Gastroesophageal sphincter (tissue), 3 donors: ENCODE measurements at regions not wholly inside any gene's neighbourhood (a gene's known extent, or its start where the extent isn't known, plus 50 kb on each side); places are given as distances from the start of the nearest gene placed in this dataset.

ENCODE experiments used
- CTCF ChIP-seq, 4 experiments: fragments of 200-600 bp in 2 of 4; fragments of 450-650 bp in 2 of 4; sonication (generic) in 1 of 4; IDR thresholded peaks; one replicate each; pipeline ENCODE4 v1.5.1; 2017 to 2019; ENCODE audit warnings: antibody characterized with exemption in 4 of 4, mild to moderate bottlenecking in 2 of 4, moderate library complexity in 2 of 4
- EP300 ChIP-seq: sonication (generic); formaldehyde crosslinking; IDR thresholded peaks from one replicate; pipeline ENCODE4 v1.6.1; 2017; ENCODE audit warnings: antibody characterized with exemption, mild to moderate bottlenecking
- POLR2A ChIP-seq, 2 donors: fragments of 450-650 bp; IDR thresholded peaks; one replicate each; pipeline ENCODE4 v1.6.1; 2017; ENCODE audit warnings: antibody characterized with exemption in 2 of 2, mild to moderate bottlenecking in 2 of 2, moderate library complexity in 1 of 2

DNA sequence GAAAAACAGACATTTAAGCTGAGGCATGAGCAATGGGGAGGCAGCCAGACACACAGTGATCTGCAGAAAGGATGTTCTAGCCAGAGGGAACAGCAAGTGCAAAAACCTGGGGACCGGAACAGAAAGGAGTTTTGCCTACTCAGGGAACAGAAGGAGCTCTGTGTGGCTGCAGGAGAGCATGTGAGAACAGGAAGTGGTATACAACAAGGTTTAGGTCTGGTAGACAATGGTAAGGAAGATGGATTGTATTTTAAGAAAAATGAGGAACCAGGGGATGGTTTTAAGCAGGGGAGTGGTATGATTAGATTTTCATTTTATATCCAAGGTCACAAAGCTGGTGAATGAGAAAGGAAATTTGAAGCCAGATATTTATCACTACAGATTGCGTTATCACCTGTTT is 157.5 kb downstream of the UNC5CL start:
- TF ChIP-seq EP300 = no peak
- no peak for TF ChIP-seq POLR2A (IDR thresholded peaks at IDR 0.05)
- TF ChIP-seq CTCF (IDR thresholded peaks at IDR 0.05) = no peak
